ENCODE measurements at regions not wholly inside any gene's neighbourhood (a gene's known extent, or its start where the extent isn't known, plus 50 kb on each side); places are given as distances from the start of the nearest gene placed in this dataset.

DNA sequence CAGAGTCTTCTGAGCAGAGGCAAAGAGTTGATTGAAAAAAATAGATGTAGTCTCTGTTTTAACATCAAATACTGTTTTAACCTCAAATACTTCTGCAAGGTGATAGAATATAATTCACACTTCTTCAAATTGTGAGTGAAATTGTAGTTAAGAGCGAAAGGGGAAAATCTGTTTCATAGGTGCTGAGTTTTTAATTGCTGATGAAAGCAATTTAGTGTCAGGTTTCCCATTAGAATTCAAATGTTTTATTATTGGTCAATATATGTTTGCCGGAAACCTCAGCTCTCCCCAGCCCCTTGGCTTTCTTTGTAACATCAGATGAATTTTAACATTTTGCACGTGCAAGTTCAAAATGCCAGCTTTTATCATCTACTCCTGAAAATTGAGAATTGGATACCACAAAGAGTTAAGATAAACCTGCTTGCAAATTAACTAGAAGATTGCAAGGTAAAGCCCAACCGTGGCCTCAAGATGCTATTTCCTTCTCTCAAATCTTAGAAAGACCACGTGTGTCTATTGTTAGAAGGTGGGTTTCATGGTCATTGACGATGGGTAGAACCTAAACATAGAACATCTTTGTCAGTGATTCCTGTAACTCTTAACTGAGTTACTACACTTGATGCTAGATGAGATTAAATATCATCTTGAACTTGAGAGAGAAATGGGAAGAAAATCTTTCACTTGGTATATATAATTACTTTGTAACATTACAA is 1824.2 kb upstream of the TENM3 start:
- no peak for DNase-seq (ENCODE audit: low read depth)
- TF ChIP-seq, protein P1, sequence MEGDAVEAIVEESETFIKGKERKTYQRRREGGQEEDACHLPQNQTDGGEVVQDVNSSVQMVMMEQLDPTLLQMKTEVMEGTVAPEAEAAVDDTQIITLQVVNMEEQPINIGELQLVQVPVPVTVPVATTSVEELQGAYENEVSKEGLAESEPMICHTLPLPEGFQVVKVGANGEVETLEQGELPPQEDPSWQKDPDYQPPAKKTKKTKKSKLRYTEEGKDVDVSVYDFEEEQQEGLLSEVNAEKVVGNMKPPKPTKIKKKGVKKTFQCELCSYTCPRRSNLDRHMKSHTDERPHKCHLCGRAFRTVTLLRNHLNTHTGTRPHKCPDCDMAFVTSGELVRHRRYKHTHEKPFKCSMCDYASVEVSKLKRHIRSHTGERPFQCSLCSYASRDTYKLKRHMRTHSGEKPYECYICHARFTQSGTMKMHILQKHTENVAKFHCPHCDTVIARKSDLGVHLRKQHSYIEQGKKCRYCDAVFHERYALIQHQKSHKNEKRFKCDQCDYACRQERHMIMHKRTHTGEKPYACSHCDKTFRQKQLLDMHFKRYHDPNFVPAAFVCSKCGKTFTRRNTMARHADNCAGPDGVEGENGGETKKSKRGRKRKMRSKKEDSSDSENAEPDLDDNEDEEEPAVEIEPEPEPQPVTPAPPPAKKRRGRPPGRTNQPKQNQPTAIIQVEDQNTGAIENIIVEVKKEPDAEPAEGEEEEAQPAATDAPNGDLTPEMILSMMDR (IDR thresholded peaks at IDR 0.05; ENCODE audit: insufficient read depth, low read depth, low read length), result no peak
- no peak overlapping the region for H3K4me3 ChIP-seq (ENCODE audit: low read depth, low read length)

DNA sequence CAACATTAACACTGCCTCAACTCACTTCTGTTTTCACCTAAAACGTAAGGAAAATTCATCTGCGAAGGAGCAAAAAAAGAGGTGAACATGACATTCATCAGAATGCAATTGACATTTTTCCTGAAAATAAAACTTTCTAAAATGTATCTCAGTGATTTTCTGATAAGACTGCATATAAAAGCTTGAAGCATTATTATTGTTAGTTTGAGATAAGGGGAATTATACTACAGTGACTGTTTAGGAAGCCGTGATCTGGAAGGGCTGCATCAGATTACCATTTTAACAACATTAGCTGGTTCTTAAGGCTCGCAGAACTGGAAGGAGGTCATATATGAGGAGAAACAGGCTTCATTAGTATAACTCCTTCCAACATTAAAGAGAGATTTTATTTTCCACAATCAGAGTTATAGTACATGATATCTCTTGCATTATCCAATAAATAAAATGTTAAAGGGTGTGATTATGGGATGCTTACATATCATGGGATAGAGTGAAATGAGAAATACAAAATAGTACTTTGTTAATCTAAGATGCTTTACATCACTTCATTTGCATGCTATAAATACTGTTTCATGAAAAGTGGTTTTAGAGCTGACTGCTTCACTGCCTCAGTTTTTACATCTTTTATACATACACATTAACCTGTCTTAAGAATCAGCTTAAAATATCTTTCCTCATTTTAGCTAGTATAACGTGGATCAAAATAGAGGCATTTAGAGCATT is 1820.1 kb upstream of the TENM3 start:
- no peak for DNase-seq (ENCODE audit: low read depth)
- TF ChIP-seq, protein P1 (IDR thresholded peaks at IDR 0.05; ENCODE audit: insufficient read depth, low read depth, low read length), result no peak
- no peak overlapping the region for H3K4me3 ChIP-seq (ENCODE audit: low read depth, low read length)

DNA sequence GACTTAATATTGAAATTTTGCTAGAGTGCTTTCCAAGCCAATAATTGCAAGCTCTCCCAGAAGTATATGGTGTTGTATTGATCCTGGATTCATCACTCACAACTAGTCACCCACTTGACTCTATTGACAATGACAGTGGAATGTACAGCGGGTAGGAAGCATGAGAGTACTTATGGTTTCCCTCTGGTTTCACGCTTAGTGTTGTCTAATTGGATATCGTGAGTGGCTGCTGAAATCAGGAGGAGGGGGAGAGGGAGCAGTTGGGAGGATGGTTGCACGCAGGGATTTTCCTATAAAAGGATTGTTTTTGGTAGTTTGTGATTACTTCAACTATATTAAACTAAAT is 1819.5 kb upstream of the TENM3 start:
- DNase-seq (ENCODE audit: low read depth), result no peak

DNA sequence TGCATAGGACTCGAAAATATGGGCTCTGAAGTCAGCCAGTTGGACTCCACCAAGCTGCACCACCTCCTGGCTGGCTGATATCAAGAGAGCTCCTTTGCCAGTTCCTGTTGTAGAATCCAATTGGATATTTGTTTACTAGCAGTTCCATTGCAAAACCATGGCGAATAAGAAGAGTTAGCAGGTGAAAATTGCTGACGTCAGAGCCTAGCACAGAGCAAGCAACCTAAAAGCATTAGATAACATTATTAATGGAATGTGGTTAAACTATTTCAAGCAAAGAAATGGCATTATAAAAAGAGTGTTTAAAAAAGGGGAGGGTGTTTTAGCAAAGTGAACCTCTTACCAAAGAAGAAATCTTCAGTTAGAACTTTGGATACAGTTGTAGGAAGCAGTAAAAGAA is 1816.3 kb upstream of the TENM3 start:
- DNase-seq (ENCODE audit: low read depth), result no peak
- H3K4me3 ChIP-seq (ENCODE audit: low read depth, low read length), result no peak overlapping the region
- TF ChIP-seq, protein P1 (IDR thresholded peaks at IDR 0.05; ENCODE audit: insufficient read depth, low read depth, low read length), result no peak

More for the DNA sequence above, 1819.5 kb upstream of the TENM3 start:
- no peak overlapping the region for H3K4me3 ChIP-seq (ENCODE audit: low read depth, low read length)
- TF ChIP-seq, protein P1 (IDR thresholded peaks at IDR 0.05; ENCODE audit: insufficient read depth, low read depth, low read length), result no peak

DNA sequence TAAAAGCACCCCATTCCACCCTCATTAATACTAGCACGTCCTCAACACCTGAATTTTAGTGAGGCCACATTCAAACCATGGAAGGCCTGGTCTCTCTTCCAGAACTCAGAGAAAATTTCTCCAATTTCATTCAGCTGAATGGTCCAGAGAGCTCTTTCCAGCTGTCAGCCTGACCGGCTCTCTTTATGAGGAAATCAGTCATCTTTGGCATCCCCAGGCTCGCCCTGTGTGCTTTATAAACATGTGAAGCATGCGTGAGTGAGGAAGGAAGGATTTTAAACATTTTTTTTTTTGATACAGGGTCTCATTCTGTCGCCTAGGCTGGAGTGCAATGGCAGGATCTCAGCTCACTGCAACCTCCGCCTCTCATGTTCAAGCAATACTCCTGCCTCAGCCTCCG is 1812.9 kb upstream of the TENM3 start:
- no peak for DNase-seq (ENCODE audit: low read depth)
- TF ChIP-seq, protein P1 (IDR thresholded peaks at IDR 0.05; ENCODE audit: insufficient read depth, low read depth, low read length), result no peak
- H3K4me3 ChIP-seq (ENCODE audit: low read depth, low read length), result no peak overlapping the region

DNA sequence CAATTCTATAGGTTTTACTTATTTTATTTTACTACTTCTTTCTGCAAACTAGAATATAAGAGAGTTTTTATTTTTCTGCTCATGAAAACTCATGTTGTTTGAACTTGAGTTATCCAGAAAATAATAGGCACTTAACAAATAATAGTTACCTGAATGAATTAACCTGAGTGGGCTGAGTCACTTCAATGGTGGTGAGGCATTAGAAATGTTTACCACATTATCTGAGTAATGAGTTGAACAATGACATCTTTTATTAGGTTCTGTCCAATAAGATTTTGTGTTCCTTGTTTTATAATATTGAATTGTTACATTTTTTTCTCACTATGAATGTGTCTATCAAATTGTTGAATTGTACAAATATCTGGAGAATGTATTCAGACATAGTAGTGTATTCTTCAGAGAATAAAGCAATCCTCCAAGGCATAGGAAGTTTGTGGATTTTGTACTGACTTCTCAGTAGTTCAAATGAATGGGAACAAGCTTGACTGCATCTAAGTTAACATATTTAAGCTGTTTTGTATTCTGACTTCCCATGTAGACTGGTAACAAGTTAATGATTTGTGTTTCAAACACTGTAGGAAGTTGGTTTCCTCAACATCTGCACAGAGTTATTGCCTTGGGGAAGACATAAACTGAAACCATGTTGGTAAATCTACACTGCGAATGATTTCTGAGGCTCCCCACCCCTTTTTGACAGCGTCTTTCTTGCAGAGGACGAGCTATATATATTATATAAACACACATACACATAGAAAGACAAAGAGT is 1808.9 kb upstream of the TENM3 start:
- TF ChIP-seq, protein P1 (IDR thresholded peaks at IDR 0.05; ENCODE audit: insufficient read depth, low read depth, low read length), result no peak
- DNase-seq (ENCODE audit: low read depth), result no peak

More for the DNA sequence above, 1808.9 kb upstream of the TENM3 start:
- H3K4me3 ChIP-seq (ENCODE audit: low read depth, low read length), result no peak overlapping the region
